AG04450 (cell line): ENCODE measurements at regions not wholly inside any gene's neighbourhood (a gene's known extent, or its start where the extent isn't known, plus 50 kb on each side); places are given as distances from the start of the nearest gene placed in this dataset.

ENCODE experiments used
- CTCF ChIA-PET: fragments of 300-600, 350-600 bp; formaldehyde crosslinking; extraction: SDS; loops from one replicate; lab custom pipeline; 2022; ENCODE audit warnings: antibody characterized with exemption, inconsistent platforms; lab: Charles Lee
- POLR2A ChIA-PET: fragments of 350-600 bp; formaldehyde crosslinking; extraction: SDS; loops from one replicate; lab custom pipeline; 2021; ENCODE audit warnings: antibody characterized with exemption, inconsistent platforms; lab: Yijun Ruan, JAX
- DNase-seq: peaks from one replicate; pipeline ENCODE4 v3.0.0-alpha.2; 2011; ENCODE audit warnings: low read depth, low spot score
- H3K27ac ChIP-seq: one replicate; pipeline ENCODE4 v1.5.1; 2012; ENCODE audit warnings: low read depth, low read length, control low read depth
- H3K27me3 ChIP-seq: one replicate; pipeline ENCODE4 v1.6.0; 2012; ENCODE audit warnings: low read length; ENCODE audit not compliant: control insufficient read depth, insufficient read depth
- H3K4me3 ChIP-seq: 2 replicates; pipeline ENCODE4 v1.5.1; 2011; ENCODE audit warnings: mild to moderate bottlenecking, low read depth, low read length, control low read depth
- H3K9me3 ChIP-seq: 2 replicates; pipeline ENCODE4 v1.5.1; 2012; ENCODE audit warnings: low read length; ENCODE audit not compliant: control insufficient read depth, insufficient read depth
- TF ChIP-seq, protein P1 (sequence below): IDR thresholded peaks from 2 replicates; pipeline ENCODE4 v1.5.1; 2011; ENCODE audit warnings: low read depth, low read length, control low read depth, inconsistent platforms

DNA sequence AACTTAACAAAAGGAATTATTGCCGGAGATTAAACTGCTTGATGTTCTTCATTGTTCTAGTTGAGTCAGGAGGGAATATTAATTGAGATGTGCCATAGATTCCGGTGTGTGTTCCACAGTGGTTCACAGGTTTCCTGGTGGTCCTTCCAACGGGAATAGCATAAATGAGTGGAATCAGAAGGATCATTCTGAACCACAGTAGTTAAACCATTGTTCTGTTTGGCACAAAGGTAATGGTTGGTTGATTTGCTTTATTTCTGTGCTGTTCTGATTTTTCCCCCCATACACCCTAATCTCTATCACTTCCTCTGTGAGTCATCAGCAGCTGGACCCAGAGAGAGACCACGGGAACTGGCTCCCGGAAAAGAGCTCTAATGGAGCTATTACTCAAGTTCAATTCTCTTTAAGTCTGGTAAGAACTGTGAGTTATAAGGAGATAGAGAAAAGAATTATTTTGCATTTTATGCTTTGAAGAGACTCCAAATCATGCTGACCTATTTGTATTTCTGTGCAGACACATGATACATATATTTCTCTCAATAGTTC, 627.2 kb downstream of the ZIC1 start:
- Histone ChIP-seq H3K9me3 (no peaks in the 10 kb centered on the region), H3K4me3 (no peak overlapping the region), H3K27me3 (no peaks in the 10 kb centered on the region), H3K27ac (no peak overlapping the region)
- ChIA-PET POLR2A (no interaction called here), CTCF (no interaction called here)
- no peak for DNase-seq
- TF ChIP-seq, protein P1, sequence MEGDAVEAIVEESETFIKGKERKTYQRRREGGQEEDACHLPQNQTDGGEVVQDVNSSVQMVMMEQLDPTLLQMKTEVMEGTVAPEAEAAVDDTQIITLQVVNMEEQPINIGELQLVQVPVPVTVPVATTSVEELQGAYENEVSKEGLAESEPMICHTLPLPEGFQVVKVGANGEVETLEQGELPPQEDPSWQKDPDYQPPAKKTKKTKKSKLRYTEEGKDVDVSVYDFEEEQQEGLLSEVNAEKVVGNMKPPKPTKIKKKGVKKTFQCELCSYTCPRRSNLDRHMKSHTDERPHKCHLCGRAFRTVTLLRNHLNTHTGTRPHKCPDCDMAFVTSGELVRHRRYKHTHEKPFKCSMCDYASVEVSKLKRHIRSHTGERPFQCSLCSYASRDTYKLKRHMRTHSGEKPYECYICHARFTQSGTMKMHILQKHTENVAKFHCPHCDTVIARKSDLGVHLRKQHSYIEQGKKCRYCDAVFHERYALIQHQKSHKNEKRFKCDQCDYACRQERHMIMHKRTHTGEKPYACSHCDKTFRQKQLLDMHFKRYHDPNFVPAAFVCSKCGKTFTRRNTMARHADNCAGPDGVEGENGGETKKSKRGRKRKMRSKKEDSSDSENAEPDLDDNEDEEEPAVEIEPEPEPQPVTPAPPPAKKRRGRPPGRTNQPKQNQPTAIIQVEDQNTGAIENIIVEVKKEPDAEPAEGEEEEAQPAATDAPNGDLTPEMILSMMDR = no peak

DNA sequence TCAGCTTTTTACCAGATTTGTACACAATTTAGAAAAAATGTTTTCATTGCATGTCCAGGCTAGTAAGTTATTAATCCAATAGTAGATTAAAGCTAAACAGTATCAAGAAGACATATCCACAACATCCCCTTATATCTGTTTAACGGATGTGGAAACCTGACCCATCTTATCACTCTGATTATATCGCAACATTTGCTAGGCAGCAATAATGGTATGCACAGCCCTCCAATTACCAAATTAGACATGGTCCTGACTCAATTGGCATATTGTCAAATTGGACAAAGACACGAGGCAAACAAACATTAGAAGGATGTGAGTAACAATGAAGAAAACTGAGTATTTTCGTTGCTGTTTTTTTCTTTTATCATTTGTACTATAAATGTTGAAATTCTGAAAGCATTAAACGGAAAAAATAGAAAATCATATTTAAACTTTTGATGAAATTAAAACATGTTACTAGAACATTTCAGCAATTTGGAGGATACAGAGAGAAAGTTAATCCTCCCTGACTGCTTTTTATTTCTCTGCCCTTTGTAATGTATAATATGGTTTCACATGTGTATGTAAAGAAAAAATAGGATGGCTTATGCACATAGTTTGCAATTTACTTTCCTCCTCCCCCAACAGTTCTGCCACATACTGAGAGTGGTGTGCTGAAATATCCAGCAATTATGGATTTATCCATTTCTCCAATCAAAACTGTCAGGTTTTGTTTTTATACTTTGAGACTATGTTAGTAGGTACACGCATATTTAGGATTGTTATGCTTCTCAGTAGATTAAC, 633.7 kb downstream of the ZIC1 start:
- Histone ChIP-seq H3K27me3 (no peaks in the 10 kb centered on the region), H3K9me3 (no peaks in the 10 kb centered on the region), H3K4me3 (no peak overlapping the region), H3K27ac (no peak overlapping the region)
- ChIA-PET CTCF (no interaction called here), POLR2A (no interaction called here)
- DNase-seq = no peak
- TF ChIP-seq, protein P1 = no peak

DNA sequence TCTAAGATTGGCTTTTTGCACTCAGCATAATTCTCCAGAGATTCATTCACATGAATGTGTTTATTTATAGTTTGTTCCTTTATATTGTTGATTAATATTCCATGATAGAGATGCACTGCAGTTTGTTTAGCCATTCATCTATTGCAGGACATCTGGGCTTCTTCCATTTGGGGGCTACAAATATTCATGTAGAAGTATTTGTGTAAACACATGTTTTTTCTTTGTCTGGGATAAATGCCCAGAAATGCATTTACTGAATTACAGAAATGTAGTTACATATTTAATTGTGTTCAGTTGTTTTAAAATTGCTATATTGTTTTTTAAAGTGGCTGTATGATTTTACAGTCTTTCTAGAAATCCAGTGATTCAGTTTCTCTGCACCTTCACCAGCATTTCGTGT, 635.0 kb downstream of the ZIC1 start:
- TF ChIP-seq, protein P1 = no peak

DNA sequence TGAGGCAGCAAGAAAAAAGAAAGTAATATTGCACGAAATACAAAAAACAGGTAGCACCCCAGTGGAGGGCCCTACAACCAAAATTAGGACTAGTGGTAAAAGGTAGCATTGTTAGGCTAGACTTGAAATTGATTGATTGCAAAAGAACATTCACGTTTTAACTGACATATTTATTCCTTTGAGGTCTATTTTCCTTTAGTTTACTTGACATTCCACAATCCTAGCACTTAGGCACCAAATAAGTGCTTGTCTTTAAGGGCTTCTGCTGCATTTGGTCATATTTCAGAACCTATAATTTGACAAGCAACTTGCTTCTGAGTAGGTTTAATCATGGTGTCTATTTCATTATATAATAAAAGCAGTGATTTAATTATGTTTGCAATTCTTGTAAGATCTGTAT, 642.7 kb upstream of the AGTR1 start:
- POLR2A ChIA-PET = no interaction called here

More for the DNA sequence above, 635.0 kb downstream of the ZIC1 start:
- CTCF ChIA-PET = no interaction called here
- DNase-seq = no peak
- H3K4me3 ChIP-seq = no peak overlapping the region
- H3K27ac ChIP-seq = no peak overlapping the region
- H3K9me3 ChIP-seq = no peaks in the 10 kb centered on the region
- POLR2A ChIA-PET = no interaction called here
- H3K27me3 ChIP-seq = no peaks in the 10 kb centered on the region

DNA sequence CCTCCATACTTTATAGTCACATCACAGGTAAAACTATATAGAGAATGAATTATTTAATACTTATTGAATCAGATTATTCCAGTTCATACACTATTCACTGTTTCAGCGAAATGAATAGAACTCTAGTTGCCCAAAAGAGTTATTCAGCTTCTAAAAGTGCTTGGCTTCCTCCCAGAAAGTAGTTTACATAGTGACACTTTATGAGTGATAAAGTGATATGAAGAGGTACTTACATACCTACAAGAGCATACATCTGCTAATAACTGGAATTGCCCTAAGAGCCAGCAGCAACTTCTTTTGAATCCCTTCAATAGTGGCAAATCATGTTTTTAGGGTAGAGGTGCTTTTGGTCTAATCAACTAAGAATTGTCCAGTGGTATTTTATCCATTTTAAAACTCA, 635.1 kb upstream of the AGTR1 start:
- POLR2A ChIA-PET = no interaction called here
- H3K4me3 ChIP-seq = no peak overlapping the region
- H3K27ac ChIP-seq = no peak overlapping the region
- TF ChIP-seq, protein P1 = no peak
- CTCF ChIA-PET = no interaction called here
- no peaks in the 10 kb centered on the region for H3K27me3 ChIP-seq
- H3K9me3 ChIP-seq = no peaks in the 10 kb centered on the region
- no peak for DNase-seq

More for the DNA sequence above, 642.7 kb upstream of the AGTR1 start:
- Histone ChIP-seq H3K27ac (no peak overlapping the region), H3K9me3 (no peaks in the 10 kb centered on the region), H3K4me3 (no peak overlapping the region), H3K27me3 (no peaks in the 10 kb centered on the region)
- TF ChIP-seq, protein P1 = no peak
- CTCF ChIA-PET = no interaction called here
- DNase-seq = no peak
